ENCODE measurements at regions not wholly inside any gene's neighbourhood (a gene's known extent, or its start where the extent isn't known, plus 50 kb on each side); places are given as distances from the start of the nearest gene placed in this dataset.

- Histone ChIP-seq H2AFZ (ENCODE audit: low read depth, low read length) (no peak overlapping the region), H3K27me3 (ENCODE audit: insufficient read depth, low read depth, low read length) (no peaks in the 10 kb centered on the region), H3K79me2 (replicated peaks; ENCODE audit: insufficient read depth, low read length) (no peaks in the 10 kb centered on the region), H3K9me3 (ENCODE audit: low read length) (no peaks in the 10 kb centered on the region), H3K27ac (ENCODE audit: low read length) (no peak overlapping the region), H3F3A (ENCODE audit: insufficient read depth, low read length, poor library complexity, severe bottlenecking) (no peaks in the 10 kb centered on the region), H4K20me1 (ENCODE audit: insufficient read depth) (no peaks in the 10 kb centered on the region), H3K9ac (ENCODE audit: low read length) (no peak overlapping the region), H3K36me3 (ENCODE audit: insufficient read depth, low read length) (no peaks in the 10 kb centered on the region), H3K9me2 (ENCODE audit: insufficient read depth, low read length) (no peaks in the 10 kb centered on the region), H3K4me3 (ENCODE audit: low read length) (no peak overlapping the region), H3K4me2 (ENCODE audit: low read length) (no peak overlapping the region)
- TF ChIP-seq EZH2 (IDR thresholded peaks at IDR 0.05; ENCODE audit: borderline replicate concordance, insufficient read depth, low read length, poor library complexity, severe bottlenecking): no peak
- no peak for TF ChIP-seq POLR2AphosphoS5 (IDR thresholded peaks at IDR 0.05)
- no peak for TF ChIP-seq REST (IDR thresholded peaks at IDR 0.05; ENCODE audit: borderline replicate concordance)
- no peak for TF ChIP-seq TAF1 (IDR thresholded peaks at IDR 0.05; ENCODE audit: low read depth)
- TF ChIP-seq RAD21 (conservative IDR thresholded peaks at IDR 0.05): peak; percentile 56
- TF ChIP-seq SMC3 (conservative IDR thresholded peaks at IDR 0.05; ENCODE audit: poor library complexity): peak; percentile 43
- TF ChIP-seq CTCF (IDR thresholded peaks at IDR 0.05; ENCODE audit: poor library complexity, severe bottlenecking): peak; percentile 53
- TF ChIP-seq MXI1 (conservative IDR thresholded peaks at IDR 0.05; ENCODE audit: poor library complexity, severe bottlenecking): no peak
- TF ChIP-seq EP300 (conservative IDR thresholded peaks at IDR 0.05; ENCODE audit: poor library complexity, severe bottlenecking): no peak
Observed at GRCh38 chr3:140848666-140849065, 93.0 kb upstream of the SLC25A36 start.

GRCh38 chr3:140850210-140850955 is 91.3 kb upstream of the SLC25A36 start:
- Histone ChIP-seq H3K4me2 (ENCODE audit: low read length) (no peak overlapping the region), H3K36me3 (ENCODE audit: insufficient read depth, low read length) (no peaks in the 10 kb centered on the region), H3K27ac (ENCODE audit: low read length) (no peak overlapping the region), H3K9ac (ENCODE audit: low read length) (no peak overlapping the region), H3K9me2 (ENCODE audit: insufficient read depth, low read length) (no peaks in the 10 kb centered on the region), H3K79me2 (replicated peaks; ENCODE audit: insufficient read depth, low read length) (no peaks in the 10 kb centered on the region), H3K4me3 (ENCODE audit: low read length) (no peak overlapping the region), H2AFZ (ENCODE audit: low read depth, low read length) (no peak overlapping the region), H3F3A (ENCODE audit: insufficient read depth, low read length, poor library complexity, severe bottlenecking) (no peaks in the 10 kb centered on the region), H3K27me3 (ENCODE audit: insufficient read depth, low read depth, low read length) (no peaks in the 10 kb centered on the region), H4K20me1 (ENCODE audit: insufficient read depth) (no peaks in the 10 kb centered on the region), H3K9me3 (ENCODE audit: low read length) (no peaks in the 10 kb centered on the region)
- TF ChIP-seq REST (IDR thresholded peaks at IDR 0.05; ENCODE audit: borderline replicate concordance): no peak
